Neural cell (in vitro differentiated cells): ENCODE measurements at regions not wholly inside any gene's neighbourhood (a gene's known extent, or its start where the extent isn't known, plus 50 kb on each side); places are given as distances from the start of the nearest gene placed in this dataset.

Experiments used
- H2AFZ ChIP-seq: fragments of 200-600, 300-800 bp; sonication (generic), shearing (Covaris generic); 2 replicates; pipeline ENCODE4 v1.6.0; 2014; ENCODE audit warnings: low read depth, mild to moderate bottlenecking, antibody characterized with exemption, low read length, moderate library complexity
- H3F3A ChIP-seq: fragments of 200-600 bp; shearing (Covaris generic); 2 replicates; pipeline ENCODE4 v1.6.1; 2016; ENCODE audit warnings: mild to moderate bottlenecking, moderate library complexity, mixed read lengths, antibody characterized with exemption, low read length; ENCODE audit not compliant: insufficient read depth, poor library complexity, severe bottlenecking
- H3K27ac ChIP-seq: fragments of 200-600, 300-800 bp; sonication (generic), shearing (Covaris generic); 2 replicates; pipeline ENCODE4 v1.5.1; 2014; ENCODE audit warnings: mild to moderate bottlenecking, low read length, moderate library complexity
- H3K27me3 ChIP-seq: fragments of 300-800, 200-600 bp; sonication (generic), shearing (Covaris generic); 2 replicates; pipeline ENCODE4 v1.6.0; 2014; ENCODE audit warnings: mild to moderate bottlenecking, low read depth, low read length, moderate library complexity; ENCODE audit not compliant: insufficient read depth
- H3K36me3 ChIP-seq: fragments of 300-800, 200-600 bp; sonication (generic), shearing (Covaris generic); 2 replicates; pipeline ENCODE4 v1.5.1; 2014; ENCODE audit warnings: mild to moderate bottlenecking, antibody characterized with exemption, low read length, moderate library complexity; ENCODE audit not compliant: insufficient read depth
- H3K4me2 ChIP-seq: fragments of 300-800, 200-600 bp; sonication (generic), shearing (Covaris generic); 2 replicates; pipeline ENCODE4 v1.6.0; 2014; ENCODE audit warnings: mild to moderate bottlenecking, low read length
- H3K4me3 ChIP-seq: fragments of 300-800, 200-600 bp; sonication (generic), shearing (Covaris generic); 2 replicates; pipeline ENCODE4 v1.5.1; 2014; ENCODE audit warnings: mild to moderate bottlenecking, low read length, moderate library complexity
- H3K79me2 ChIP-seq: fragments of 200-600 bp; shearing (Covaris generic); replicated peaks from 2 replicates; pipeline ENCODE4 v1.6.0; 2014; ENCODE audit warnings: mild to moderate bottlenecking, low read length, moderate library complexity; ENCODE audit not compliant: insufficient read depth
- H3K9ac ChIP-seq: fragments of 300-800, 200-600 bp; sonication (generic), shearing (Covaris generic); 2 replicates; pipeline ENCODE4 v1.6.1; 2016; ENCODE audit warnings: mild to moderate bottlenecking, low read length, mixed read lengths
- H3K9me2 ChIP-seq: fragments of 200-600 bp; shearing (Covaris generic); 2 replicates; pipeline ENCODE4 v1.6.1; 2016; ENCODE audit warnings: mild to moderate bottlenecking, low read length, mixed read lengths; ENCODE audit not compliant: insufficient read depth
- H3K9me3 ChIP-seq: fragments of 200-600, 300-800 bp; sonication (generic), shearing (Covaris generic); 2 replicates; pipeline ENCODE4 v1.6.1; 2016; ENCODE audit warnings: mild to moderate bottlenecking, mixed run types, low read length, moderate library complexity, mixed read lengths
- H4K20me1 ChIP-seq: fragments of 200-600 bp; shearing (Covaris generic); 2 replicates; pipeline ENCODE4 v1.6.1; 2016; ENCODE audit warnings: mild to moderate bottlenecking, mixed run types; ENCODE audit not compliant: insufficient read depth
- CTCF ChIP-seq: fragments of 450-650 bp; IDR thresholded peaks from 2 replicates; pipeline ENCODE4 v1.5.1; 2014; ENCODE audit warnings: antibody characterized with exemption, mild to moderate bottlenecking, moderate library complexity; ENCODE audit not compliant: poor library complexity, severe bottlenecking
- EP300 ChIP-seq: fragments of 450-650 bp; conservative IDR thresholded peaks from 2 replicates; pipeline ENCODE4 v1.6.1; 2014; ENCODE audit warnings: antibody characterized with exemption, mild to moderate bottlenecking, moderate library complexity; ENCODE audit not compliant: poor library complexity, severe bottlenecking
- EZH2 ChIP-seq: fragments of 200-600, 300-800 bp; shearing (Covaris generic), sonication (generic); IDR thresholded peaks from 2 replicates; pipeline ENCODE4 v1.6.1; 2014; ENCODE audit warnings: antibody characterized with exemption, low read length, borderline replicate concordance, mild to moderate bottlenecking; ENCODE audit not compliant: insufficient read depth, poor library complexity, severe bottlenecking
- MXI1 ChIP-seq: fragments of 450-650 bp; conservative IDR thresholded peaks from 2 replicates; pipeline ENCODE4 v1.6.1; 2014; ENCODE audit warnings: antibody characterized with exemption, mild to moderate bottlenecking; ENCODE audit not compliant: poor library complexity, severe bottlenecking
- POLR2AphosphoS5 ChIP-seq: IDR thresholded peaks from 2 replicates; pipeline ENCODE4 v1.6.1; 2012
- RAD21 ChIP-seq: fragments of 450-650 bp; conservative IDR thresholded peaks from 2 replicates; pipeline ENCODE4 v1.6.1; 2014; ENCODE audit warnings: antibody characterized with exemption, mild to moderate bottlenecking, moderate library complexity
- SMC3 ChIP-seq: fragments of 450-650 bp; conservative IDR thresholded peaks from 2 replicates; pipeline ENCODE4 v1.6.1; 2014; ENCODE audit warnings: antibody characterized with exemption, mild to moderate bottlenecking, moderate library complexity; ENCODE audit not compliant: poor library complexity
- TAF1 ChIP-seq: IDR thresholded peaks from 2 replicates; pipeline ENCODE4 v1.6.1; 2012; ENCODE audit warnings: low read depth
- TF ChIP-seq, protein P1 (sequence below): IDR thresholded peaks from 2 replicates; pipeline ENCODE4 v1.6.1; 2012; ENCODE audit warnings: borderline replicate concordance

DNA sequence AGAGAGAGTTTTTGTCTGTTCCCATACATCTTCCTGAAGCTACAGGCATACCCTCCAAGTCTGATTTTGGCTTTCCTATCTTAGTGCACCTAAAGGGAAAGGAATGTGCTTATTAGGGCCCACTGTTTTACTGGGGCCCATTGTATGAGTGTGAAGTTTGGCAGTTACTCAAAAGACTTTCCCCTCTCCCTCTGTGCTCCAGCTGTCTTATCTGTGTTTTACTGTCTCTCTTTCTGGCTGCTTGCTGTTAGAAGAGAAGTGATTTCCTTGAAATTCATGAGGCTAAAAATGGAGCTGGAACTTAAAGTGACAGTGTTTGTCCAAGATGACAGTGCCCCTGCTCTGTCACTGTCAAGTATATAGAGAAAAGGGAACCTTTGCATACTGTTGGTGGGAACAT lies 436.2 kb downstream of the OCA2 start:
- TF ChIP-seq EP300 (no peak), POLR2AphosphoS5 (no peak), SMC3 (no peak), RAD21 (no peak), CTCF (no peak), EZH2 (no peak), MXI1 (no peak), TAF1 (no peak)
- TF ChIP-seq, protein P1, sequence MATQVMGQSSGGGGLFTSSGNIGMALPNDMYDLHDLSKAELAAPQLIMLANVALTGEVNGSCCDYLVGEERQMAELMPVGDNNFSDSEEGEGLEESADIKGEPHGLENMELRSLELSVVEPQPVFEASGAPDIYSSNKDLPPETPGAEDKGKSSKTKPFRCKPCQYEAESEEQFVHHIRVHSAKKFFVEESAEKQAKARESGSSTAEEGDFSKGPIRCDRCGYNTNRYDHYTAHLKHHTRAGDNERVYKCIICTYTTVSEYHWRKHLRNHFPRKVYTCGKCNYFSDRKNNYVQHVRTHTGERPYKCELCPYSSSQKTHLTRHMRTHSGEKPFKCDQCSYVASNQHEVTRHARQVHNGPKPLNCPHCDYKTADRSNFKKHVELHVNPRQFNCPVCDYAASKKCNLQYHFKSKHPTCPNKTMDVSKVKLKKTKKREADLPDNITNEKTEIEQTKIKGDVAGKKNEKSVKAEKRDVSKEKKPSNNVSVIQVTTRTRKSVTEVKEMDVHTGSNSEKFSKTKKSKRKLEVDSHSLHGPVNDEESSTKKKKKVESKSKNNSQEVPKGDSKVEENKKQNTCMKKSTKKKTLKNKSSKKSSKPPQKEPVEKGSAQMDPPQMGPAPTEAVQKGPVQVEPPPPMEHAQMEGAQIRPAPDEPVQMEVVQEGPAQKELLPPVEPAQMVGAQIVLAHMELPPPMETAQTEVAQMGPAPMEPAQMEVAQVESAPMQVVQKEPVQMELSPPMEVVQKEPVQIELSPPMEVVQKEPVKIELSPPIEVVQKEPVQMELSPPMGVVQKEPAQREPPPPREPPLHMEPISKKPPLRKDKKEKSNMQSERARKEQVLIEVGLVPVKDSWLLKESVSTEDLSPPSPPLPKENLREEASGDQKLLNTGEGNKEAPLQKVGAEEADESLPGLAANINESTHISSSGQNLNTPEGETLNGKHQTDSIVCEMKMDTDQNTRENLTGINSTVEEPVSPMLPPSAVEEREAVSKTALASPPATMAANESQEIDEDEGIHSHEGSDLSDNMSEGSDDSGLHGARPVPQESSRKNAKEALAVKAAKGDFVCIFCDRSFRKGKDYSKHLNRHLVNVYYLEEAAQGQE, result no peak
- no peaks in the 10 kb centered on the region for H3F3A ChIP-seq
- H3K79me2 ChIP-seq, result no peaks in the 10 kb centered on the region
- H3K36me3 ChIP-seq, result no peaks in the 10 kb centered on the region
- H2AFZ ChIP-seq, result no peak overlapping the region
- H3K4me3 ChIP-seq, result no peak overlapping the region
- no peak overlapping the region for H3K27ac ChIP-seq
- H4K20me1 ChIP-seq, result no peaks in the 10 kb centered on the region
- H3K27me3 ChIP-seq, result no peaks in the 10 kb centered on the region
- H3K9me2 ChIP-seq, result no peaks in the 10 kb centered on the region
- H3K9ac ChIP-seq, result no peak overlapping the region
- no peak overlapping the region for H3K4me2 ChIP-seq
- H3K9me3 ChIP-seq, result no peaks in the 10 kb centered on the region

GRCh38 chr15:27660676-27661075 lies 438.4 kb downstream of the OCA2 start:
- Histone ChIP-seq H3K9me3 (no peaks in the 10 kb centered on the region), H3K27ac (no peak overlapping the region), H3F3A (no peaks in the 10 kb centered on the region), H4K20me1 (no peaks in the 10 kb centered on the region), H3K9me2 (no peaks in the 10 kb centered on the region), H3K79me2 (no peaks in the 10 kb centered on the region), H3K4me3 (no peak overlapping the region), H3K27me3 (no peaks in the 10 kb centered on the region), H3K36me3 (no peaks in the 10 kb centered on the region), H2AFZ (no peak overlapping the region), H3K4me2 (no peak overlapping the region), H3K9ac (no peak overlapping the region)
- TF ChIP-seq EP300, result no peak

GRCh38 chr15:27656296-27656987 lies 442.7 kb downstream of the OCA2 start:
- Histone ChIP-seq H3K79me2 (no peaks in the 10 kb centered on the region), H3K4me2 (no peak overlapping the region), H3K9ac (no peak overlapping the region), H3K9me3 (no peaks in the 10 kb centered on the region), H3F3A (no peaks in the 10 kb centered on the region), H2AFZ (no peak overlapping the region), H3K36me3 (no peaks in the 10 kb centered on the region), H3K9me2 (no peaks in the 10 kb centered on the region), H3K27me3 (no peaks in the 10 kb centered on the region), H4K20me1 (no peaks in the 10 kb centered on the region), H3K4me3 (no peak overlapping the region), H3K27ac (no peak overlapping the region)
- TF ChIP-seq TAF1, result no peak
- TF ChIP-seq EP300, result no peak
- no peak for TF ChIP-seq EZH2
- TF ChIP-seq RAD21, result no peak
- no peak for TF ChIP-seq CTCF
- TF ChIP-seq SMC3, result no peak
- no peak for TF ChIP-seq POLR2AphosphoS5
- TF ChIP-seq, protein P1, result no peak
- TF ChIP-seq MXI1, result no peak
